Muscle of arm (tissue), 1 donor: ENCODE measurements at regions not wholly inside any gene's neighbourhood (a gene's known extent, or its start where the extent isn't known, plus 50 kb on each side); places are given as distances from the start of the nearest gene placed in this dataset.

ENCODE experiments used
- DNase-seq: peaks from one replicate; pipeline ENCODE4 v3.0.0-alpha.2; 2013

DNA sequence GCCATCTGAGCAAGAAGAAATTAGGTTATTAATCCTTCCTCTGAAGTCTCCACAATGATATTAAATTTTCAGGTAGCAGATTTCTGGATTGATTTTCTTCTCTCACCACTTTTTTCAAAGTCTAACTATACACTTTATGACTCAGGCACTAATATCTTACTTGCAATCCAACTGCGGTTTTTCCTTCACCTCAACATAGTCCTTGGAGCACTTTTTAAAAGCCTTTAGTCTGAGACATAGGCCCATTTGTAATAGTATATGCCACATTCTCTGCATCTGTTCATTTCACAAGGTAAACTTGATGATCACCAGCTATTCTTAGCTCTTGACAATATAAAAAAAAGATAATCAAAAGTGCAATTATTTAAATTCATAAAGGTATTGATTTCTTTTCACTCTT is 55.9 kb upstream of the EDNRA start:
- no peak for DNase-seq

DNA sequence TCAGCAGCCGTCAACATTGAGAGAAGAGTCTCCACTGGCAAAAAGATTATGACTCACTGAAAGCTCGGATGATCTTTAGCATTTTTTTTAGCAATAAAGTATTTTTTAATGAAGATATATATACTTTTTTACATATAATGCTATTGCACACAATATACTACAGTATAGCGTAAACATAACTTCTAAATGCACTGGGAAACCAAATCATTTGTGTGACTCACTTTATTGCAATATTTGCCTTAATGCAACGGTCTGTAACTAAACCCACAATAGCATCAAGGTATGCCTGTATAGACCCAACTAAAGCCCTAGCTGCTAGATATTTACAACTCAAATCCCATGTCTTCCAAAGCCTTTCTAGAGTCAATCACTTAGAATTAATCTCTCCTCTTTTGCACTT is 52.3 kb upstream of the EDNRA start:
- no peak for DNase-seq

DNA sequence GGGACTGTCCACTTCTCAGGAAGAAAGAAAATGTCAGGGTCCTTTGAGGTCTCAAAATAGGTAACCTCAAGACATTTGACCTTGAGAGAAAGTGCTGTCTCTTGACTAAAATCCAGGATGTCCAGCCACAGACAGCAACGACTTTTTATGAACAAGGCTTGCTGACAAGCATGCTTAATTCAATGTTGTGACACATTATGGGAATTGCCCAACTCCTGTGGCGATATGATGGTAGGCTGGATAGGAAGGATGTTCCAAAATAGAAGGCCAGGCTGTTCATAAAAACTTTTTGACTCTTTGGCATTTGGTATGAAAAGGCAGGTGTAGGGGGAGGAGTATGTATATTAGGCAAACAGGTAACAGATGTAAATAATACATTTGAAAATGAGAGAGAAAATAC is 50.8 kb upstream of the EDNRA start:
- no peak for DNase-seq
